ENCODE measurements at regions not wholly inside any gene's neighbourhood (a gene's known extent, or its start where the extent isn't known, plus 50 kb on each side); places are given as distances from the start of the nearest gene placed in this dataset.

DNA sequence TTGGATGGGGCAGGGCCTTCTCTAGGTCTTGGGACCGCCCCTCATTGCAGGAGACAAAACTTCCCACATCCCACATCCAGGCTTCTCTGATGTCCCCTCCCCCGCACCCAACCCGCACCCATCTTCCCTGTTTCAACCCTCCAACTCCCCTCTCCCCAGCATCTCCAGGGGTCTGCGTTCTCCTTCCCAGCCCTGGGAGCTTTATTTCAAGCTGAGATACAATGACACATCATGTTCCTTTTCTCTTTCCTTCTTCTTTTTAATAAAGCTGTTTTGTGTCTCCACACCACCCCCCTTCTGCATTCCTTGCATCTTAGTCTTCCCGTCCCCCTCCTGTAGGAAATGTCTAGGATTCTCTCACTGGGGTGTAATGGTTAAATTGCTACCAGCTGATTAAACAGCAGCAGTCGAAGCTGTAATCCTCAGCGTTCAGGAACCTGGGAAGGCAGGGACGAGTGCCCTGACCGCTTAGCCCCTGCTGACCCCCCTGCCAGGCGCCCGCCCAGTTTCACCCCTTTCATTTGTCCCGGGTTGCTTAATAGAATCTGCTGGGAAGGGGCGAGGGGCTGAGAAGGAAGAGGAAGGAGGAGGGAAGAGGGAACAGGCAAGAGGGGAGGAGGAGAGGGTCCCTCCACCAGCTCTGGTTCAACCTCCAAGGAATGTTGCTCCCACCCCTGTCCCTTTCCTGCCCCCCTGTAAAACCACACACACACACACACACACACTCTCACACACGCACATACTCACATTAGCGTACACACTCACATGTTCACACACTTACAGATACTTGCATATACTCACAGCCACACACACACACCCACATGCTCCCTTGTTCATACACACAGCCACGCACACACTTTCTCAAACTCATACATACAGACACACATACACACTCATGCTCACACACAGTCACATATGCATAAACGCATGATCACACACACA lies 104.5 kb upstream of the MED13L start:
- DNase-seq (ENCODE audit: low read depth in 2 of 2), result no peak

DNA sequence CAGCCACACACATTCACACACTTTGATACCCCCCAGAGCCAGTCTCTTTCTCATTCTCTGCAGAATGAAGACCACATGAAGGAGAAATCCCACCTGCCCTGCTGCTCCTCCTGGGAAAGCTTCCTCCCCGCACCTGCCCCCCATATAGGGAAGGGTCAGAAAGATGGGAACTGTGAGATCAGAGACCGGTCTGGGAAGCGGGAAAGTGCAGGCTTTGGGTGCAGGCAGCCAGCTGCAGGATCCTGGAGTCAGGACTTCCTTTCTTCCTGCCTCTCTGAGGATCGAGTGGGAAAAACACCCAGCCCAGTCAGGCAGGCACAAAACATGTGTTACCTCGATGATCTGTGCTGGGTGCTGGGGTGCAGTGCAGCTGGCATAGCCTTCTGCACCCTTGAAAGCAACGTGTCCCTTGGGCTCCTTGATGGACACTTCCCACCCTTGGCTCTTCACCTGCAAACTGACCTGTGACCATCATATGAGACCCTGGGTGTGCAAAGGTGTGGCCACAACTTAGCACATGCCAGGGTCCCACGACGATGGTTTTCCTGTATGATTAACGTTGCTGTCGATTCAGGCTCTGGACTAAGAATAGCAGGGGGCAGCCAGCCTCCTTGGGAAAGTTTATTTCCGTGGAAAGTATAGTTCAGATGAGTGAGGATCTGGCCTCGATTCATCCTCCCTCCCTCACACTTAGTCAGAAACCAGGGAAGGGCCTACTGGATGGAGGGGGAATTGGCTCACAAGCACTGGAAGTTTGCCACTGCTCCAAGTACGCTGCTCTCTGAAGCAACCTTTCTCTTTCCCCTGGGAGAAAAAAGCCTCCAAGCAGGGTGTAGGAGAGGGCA lies 105.4 kb upstream of the MED13L start:
- no peak for DNase-seq (ENCODE audit: low read depth in 2 of 2)

DNA sequence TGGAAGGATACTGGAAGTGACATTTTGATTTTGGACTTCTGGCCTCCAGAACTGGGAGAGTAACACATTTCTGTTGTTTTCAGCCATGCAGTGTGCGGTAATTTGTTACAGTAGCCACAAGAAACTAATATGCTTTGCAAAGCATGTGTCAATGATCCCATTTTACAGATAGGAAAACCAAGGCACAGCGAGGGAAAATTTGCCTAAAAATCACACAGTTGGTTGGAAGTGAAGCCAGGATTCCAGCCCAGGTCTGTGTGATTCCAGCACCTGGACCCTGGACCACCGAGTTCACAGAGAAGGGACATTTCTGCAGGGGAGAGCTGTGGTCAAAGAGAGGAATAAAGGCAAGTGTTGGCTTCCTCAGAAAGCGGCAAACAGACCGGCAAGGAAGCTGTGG lies 106.7 kb upstream of the MED13L start:
- DNase-seq (ENCODE audit: low read depth in 2 of 2), result no peak

DNA sequence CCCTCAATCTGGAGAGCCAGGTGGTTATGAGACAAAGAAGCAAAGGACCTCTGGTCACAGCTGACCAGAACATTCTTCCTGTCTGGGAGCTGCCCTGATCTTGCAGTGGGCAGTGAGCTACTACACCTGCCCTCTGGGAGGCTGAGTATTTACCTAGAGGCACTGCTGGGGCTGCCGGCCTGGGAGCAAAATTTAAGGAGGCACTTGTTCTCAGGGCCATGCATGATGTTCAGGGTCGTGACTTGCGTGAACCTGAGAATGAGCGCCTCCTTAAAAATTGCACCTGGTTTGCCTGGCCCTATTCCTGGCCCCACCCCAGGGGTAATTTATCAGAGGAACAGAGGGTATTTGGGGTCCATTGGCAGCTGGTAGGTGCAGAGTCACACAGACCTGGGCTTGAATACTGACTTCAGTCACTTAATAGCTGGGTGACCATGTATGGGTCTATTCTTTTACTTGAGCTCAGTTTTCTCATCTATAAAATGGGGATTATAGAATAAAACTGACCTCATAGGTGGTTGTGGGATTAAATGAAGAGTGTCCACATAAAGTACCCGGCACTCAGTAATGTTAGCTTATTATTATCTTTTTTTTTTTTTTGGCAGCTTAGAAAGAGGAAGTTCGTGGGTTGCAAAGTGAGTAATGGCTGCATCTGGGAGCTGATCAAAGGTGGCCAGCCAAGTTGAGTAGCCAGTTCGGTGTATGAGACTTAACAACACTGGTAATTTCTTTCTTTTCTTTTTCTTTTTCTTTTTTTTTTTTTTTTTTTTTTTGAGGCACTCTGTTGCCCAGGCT lies 107.4 kb upstream of the MED13L start:
- DNase-seq (ENCODE audit: low read depth in 2 of 2), result no peak

DNA sequence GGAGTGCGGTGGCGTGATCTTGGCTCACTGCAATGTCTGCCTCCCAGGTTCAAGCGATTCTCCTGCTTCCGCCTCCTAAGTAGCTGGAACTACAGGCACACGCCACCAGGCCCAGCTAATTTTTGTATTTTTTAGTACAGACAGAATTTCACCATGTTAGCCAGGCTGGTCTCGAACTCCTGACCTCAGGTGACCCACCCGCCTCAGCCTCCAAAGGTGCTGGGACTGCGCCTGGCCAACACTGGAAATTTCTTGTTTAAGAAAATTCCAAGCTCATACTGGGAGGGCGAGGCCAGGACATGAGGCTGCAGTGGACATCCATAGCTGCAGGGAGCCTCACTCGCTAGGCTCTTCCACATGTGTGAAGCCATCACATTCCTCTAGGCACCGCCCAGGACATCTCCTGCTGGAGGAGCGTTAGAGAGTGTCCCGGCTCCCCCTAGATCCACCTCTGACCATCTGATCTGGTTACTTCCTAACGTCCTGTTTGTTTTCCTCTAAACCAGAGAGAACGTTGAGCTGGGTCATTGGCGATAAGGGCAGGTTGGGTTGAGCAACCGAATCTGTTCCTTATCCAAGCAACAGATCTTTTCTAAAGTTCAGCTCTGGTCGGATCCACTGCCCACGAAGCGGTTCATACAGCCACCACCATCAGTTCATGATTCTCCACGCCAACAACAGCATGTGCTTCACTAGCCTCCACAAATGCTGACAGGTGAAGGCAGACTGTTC lies 108.2 kb upstream of the MED13L start:
- no peak for DNase-seq (ENCODE audit: low read depth in 2 of 2)

DNA sequence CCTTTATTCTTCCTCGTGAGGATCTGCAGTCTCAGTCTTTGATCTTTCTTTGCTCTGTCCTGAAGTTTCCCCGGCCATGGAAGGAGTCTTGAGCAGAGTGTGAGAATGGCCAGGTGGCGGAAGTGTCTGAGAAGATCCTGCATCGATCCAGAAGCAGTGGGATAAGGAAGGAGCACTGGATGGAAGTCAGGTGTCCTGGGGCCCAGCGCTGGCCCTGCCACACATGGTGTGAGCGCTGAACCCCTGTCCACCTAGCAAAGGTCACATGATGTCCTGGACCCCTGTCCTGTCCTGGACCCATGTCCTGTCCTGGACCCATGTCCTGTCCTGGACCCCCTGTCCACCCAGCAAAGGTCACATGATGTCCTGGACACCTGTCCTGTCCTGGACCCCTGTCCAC lies 111.8 kb upstream of the MED13L start:
- no peak for DNase-seq (ENCODE audit: low read depth in 2 of 2)

DNA sequence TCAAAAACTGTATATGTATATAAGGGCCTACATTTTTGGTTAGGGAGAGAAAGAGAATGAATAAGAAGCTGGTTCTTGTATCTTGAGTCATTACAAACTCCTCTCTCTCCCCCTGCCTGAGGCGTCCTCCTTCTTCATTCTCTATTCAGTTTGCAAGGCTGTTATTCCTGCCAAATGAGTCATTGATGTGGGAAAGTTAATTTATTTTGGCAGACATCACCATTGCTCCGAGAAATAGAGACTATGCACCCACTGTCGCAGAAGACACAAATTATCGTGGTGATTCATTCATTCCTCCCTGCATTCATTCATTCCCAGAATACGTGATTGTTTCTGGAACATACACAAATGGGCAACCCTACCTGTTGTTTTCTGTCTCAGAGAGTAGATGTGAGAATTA lies 112.5 kb upstream of the MED13L start:
- DNase-seq (ENCODE audit: low read depth in 2 of 2), result no peak

DNA sequence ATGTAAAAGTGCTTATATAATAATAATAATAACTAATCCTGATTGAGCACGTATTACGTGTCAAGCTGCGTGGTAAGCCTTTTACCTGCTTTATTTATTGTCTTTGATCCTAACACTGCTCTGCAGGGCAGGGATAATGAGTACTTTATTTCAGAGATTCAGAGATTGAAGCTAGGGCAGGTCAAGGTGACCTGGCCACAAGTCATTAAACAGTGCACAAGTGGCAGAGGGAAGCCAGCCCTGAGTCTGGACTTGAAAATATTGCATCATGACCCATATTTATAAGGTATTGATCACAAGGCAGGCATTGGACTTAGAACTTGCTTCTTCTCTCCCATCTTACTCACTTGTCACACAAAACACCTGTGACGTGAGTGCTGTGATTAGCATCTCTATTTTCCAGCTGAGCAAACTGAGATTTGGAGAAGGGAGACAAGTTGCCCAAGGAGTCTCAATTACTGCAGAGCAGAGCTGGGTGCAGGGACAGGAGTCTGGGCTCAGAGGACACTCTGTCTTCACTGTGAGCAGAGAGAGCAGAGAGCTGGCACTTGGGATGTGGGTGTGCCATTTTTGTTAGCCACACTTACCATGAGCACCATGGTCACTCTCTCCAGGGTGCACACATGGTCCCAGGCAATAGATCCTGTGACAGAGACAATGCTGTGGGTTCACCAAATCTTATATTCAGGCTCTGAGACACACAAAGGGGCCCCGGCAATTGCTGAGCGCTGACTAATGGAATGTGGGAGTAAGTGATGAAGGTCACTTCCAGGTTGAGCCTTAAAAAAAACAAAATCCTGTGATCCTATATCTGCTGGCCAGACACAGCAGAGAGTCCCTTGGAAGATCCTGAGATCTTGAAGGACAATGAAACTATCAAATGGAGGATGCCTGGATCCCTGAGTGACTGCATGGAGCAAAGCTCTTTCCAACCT lies 113.2 kb upstream of the MED13L start:
- no peak for DNase-seq (ENCODE audit: low read depth in 2 of 2)

DNA sequence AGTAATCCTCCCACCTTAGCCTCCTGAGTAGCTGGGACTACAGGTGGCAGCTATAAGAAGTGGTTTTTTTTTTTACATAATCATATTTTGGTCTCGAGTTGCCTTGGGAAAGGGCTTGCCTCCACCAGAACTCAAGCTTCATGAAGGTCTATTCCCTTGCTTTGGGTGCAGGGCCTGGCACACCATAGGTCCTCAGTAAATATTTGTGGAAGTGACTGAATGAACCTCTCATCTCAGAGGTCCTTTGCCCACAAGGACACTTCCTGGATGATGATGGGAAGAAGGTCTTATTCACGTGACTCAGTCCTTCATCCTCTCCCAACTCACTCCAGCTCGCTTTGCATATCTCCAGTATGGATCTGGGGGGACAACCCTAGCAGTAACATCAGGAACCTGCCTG lies 114.0 kb upstream of the MED13L start:
- DNase-seq (ENCODE audit: low read depth in 2 of 2), result no peak

DNA sequence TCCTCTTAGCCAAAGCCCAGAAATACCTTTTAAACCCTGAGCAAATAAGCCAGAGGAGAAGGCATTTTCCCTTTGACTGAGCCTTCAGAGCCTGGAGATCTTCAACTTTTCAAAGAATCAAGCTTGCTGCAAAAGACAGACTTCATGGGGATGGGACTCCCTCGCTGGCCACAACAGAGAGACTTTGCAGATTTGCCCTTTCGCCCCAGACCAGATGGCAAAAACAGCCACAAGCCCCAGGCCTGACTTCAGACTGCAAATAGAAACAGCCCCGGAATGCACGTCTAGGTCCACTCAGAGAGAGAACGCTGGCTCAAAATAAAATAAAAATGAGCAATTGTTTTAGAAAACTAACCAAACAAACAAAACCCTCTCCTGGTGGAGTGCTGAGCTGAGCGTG lies 114.6 kb upstream of the MED13L start:
- no peak for DNase-seq (ENCODE audit: low read depth in 2 of 2)

DNA sequence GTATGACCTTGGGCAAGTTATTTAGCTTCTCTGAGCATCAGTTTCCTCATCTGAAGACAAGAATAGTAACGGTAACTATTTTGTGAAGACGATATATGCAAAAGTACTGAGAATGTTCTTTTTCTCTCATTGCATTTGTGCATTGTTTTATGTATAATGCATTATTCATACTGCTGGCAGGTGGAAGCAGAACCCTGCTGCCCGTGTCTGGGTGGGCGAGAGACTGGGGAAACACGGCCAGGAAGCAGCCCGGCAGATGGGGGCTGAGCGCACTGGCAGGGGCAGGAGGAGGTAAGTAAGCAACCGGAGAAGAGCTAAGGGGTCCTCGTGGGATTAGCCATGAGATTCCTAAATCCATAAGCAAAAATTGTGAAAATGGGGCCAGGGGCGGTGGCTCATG lies 115.8 kb upstream of the MED13L start:
- DNase-seq (ENCODE audit: low read depth in 2 of 2), result no peak

DNA sequence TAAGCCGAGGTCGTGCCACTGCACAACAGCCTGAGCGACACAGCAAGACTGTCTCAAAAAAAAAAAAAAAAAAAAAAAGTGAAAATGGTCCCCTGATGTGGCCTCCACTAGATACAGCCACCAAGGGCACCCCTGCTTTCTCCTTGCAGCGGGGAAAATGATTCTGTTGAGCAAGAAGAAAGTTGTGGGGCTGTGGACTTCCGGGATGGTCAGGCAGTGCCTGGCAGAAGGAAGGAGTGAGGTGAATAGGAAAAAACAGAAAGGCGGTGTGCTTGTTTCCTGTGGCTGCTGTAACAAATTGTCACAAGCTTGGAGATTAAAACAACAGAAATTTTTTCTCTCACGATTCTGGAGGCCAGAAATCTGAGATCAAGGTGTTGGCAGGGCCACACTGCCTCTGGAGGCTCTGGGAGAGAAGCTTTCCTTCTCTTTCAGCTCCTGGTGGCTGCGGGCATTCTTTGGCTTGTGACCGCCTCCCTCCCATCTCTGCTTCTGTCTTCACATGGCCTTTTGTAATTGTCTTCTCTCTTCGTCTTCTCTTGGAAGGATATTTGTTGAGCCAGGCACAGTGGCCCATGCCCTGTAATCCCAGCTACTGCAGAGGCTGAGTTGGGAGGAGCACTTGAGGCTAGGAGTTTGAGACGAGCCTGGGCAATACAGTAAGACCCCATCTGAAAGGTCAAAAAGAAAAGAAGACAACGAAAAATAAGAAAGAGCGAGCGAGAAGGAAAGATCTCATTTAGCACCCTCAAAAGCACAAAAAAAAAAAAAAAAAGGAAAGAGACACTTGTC lies 116.6 kb upstream of the MED13L start:
- DNase-seq (ENCODE audit: low read depth in 2 of 2), result no peak

DNA sequence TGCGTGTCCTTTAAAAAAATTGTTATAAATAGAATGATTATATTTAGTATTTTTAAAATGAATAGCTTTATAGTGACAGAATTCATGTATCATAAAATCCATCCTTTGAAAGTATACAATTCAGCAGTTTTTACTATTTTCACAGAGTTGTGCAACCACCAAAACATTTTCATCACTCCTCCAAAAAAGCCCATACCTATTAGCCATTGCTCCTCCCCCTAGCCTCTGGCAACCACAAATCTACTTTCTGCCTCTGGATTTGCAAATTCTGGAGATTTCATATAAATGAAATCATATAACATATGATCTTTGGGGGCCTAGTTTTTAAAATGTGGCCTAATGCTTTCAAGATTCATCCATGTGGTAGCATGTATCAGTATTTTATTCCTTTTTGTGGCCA lies 117.9 kb upstream of the MED13L start:
- no peak for DNase-seq (ENCODE audit: low read depth in 2 of 2)

DNA sequence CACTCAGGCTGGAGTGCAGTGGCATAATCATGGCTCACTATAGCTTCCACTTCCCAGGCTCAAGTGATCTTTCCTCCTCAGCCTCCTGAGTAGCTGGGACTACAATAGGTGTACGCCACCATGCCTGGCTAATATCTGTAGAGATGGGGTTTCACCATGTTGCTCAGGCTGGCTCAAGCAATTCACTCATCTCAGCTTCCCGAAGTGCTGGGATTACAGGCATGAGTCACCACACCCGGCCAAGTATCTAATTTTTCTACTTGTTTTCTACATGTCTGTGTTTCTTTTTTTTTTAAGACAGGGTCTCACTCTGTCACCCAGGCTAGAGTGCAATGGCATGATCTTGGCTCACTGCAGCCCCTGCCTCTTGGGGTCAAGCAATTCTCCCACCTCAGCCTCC lies 119.7 kb upstream of the MED13L start:
- no peak for DNase-seq (ENCODE audit: low read depth in 2 of 2)

DNA sequence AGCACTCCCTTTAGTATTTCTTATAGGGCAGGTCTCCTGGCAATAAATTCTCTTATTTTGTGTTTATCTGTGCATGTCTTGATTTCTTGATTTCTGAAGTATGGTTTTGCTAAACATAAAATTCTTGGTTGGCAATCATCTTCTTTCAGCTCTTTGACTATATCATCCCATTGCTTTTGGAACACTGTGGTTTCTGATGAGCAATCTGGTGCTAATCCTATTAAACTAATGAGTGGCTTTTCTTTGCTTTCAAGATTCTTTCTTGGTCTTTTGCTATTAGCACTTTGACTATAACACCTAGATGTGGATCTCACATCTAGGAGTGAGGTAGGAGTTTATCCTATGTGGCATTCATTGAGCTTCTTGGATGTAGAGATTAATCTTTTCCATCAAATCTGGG lies 120.7 kb upstream of the MED13L start:
- DNase-seq (ENCODE audit: low read depth in 2 of 2), result no peak

DNA sequence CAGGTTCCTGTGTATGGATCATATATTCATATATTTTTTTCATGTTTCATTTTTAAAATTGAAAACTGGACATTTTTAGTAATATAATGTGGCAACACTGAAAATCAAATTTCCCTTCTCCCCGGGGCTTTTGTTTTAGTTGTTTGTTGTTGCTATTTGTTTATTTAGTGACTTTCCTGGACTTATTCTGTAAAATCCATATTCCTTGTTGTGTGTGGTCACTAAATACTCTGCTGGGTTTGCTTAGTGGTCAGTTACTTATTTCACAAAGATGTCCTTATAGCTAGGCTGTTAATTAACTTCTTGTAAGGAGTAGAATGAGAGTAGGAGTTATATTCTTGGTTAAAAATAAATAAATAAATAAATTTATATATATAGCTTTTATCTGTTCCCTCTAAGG lies 121.6 kb upstream of the MED13L start:
- DNase-seq (ENCODE audit: low read depth in 2 of 2), result no peak

DNA sequence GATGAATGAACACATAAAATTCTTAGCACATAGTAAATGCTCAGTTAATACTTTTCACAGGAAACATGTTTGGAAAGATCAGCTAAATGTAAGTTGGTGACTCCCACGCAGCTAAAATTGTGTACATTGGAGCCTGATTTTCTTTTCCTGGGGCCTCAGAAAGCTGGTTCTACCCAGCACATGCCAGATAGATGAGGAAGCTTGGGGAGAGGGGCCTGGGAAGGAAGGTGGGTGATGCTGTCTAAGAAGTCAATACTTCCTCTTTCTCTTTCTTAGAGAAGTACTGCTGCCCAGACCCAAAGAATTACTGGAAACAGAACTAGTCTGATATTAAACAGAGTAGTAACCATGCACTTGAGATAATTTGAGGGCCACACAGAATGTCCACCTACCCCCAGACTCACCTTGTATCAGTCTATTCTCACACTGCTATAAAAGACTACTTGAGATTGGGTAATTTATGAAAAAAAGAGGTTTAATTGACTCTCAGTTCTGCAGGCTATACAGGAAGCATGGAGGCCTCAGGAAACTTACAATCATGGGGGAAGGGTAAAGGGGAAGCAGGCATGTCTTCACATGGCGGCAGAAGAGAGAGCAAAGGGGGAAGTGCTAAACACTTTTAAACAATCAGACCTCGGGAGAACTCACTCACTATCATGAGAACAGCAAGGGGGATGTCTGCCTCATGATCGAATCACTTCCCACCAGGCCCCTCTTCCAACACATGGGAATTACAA lies 123.3 kb upstream of the MED13L start:
- DNase-seq (ENCODE audit: low read depth in 2 of 2), result no peak

DNA sequence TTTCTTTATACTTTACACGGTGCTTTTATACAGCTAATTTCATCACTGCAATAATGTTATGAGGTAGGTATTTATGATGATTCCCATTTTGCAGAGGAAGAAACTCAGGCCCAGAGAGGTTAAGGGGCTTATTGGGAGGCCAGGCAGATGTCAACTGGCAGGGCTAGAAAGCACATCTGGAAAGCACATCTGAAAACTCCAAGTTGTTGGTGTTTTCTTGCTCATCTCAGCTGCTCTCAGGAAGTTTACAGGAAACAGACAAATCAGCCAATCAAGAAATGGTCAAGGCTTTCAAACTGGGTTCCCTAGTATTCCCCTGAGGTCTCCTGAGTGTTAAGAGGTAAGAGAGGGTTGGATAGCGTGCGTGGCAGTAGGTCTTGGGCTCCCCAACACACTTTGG lies 124.1 kb upstream of the MED13L start:
- no peak for DNase-seq (ENCODE audit: low read depth in 2 of 2)
